Muscle layer of colon (tissue), 2 donors: ENCODE measurements at regions not wholly inside any gene's neighbourhood (a gene's known extent, or its start where the extent isn't known, plus 50 kb on each side); places are given as distances from the start of the nearest gene placed in this dataset.

Experiments used
- H3K27ac ChIP-seq: one replicate; pipeline ENCODE4 v1.7.0; 2013; ENCODE audit warnings: low read depth, mild to moderate bottlenecking, low read length, moderate library complexity
- H3K27me3 ChIP-seq, 2 donors: one replicate each; pipeline ENCODE4 v1.7.0; 2013; ENCODE audit warnings: low read length in 2 of 2, mild to moderate bottlenecking in 2 of 2; ENCODE audit not compliant: insufficient read depth in 2 of 2, control insufficient read depth in 1 of 2
- H3K36me3 ChIP-seq: one replicate; pipeline ENCODE4 v1.7.0; 2013; ENCODE audit warnings: mild to moderate bottlenecking, low read length; ENCODE audit not compliant: insufficient read depth
- H3K4me1 ChIP-seq: one replicate; pipeline ENCODE4 v1.7.0; 2013; ENCODE audit warnings: mild to moderate bottlenecking, low read length; ENCODE audit not compliant: insufficient read depth
- H3K4me3 ChIP-seq, 2 donors: one replicate each; pipeline ENCODE4 v1.7.0; 2013; ENCODE audit warnings: low read length in 2 of 2, low read depth in 1 of 2, mild to moderate bottlenecking in 1 of 2, moderate library complexity in 1 of 2
- H3K9ac ChIP-seq: one replicate; pipeline ENCODE4 v1.7.0; 2013; ENCODE audit warnings: low read length
- H3K9me3 ChIP-seq: one replicate; pipeline ENCODE4 v1.7.0; 2013; ENCODE audit warnings: mild to moderate bottlenecking, low read length
- donor health status: abdominal sarcoma.
- donor health status: Adenocarcinoma of cecum.

DNA sequence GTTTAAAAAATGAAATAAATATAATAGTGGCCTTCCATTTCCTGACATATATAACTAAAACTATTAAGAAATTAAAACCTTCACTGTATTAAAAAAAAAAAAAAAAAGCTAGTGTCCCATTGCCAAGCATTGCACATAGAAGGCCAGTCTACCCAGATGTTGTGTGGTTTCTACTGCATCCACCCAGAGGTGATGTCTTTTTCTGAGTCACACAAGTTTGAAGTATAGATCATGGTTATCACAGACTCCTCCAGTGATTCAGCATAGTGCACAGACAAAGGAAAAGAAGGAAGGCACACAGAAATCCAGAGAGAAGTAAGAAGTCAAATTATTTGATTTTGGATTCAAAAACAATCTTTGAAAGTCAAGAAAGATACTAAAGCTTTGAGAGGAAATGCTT lies 429.0 kb downstream of the ETV1 start:
- Histone ChIP-seq H3K4me1 (no peaks in the 10 kb centered on the region), H3K36me3 (no peaks in the 10 kb centered on the region), H3K27me3 (no peaks in the 10 kb centered on the region), H3K9me3 (no peaks in the 10 kb centered on the region), H3K27ac (no peak overlapping the region), H3K4me3 (no peak overlapping the region), H3K9ac (no peak overlapping the region)

DNA sequence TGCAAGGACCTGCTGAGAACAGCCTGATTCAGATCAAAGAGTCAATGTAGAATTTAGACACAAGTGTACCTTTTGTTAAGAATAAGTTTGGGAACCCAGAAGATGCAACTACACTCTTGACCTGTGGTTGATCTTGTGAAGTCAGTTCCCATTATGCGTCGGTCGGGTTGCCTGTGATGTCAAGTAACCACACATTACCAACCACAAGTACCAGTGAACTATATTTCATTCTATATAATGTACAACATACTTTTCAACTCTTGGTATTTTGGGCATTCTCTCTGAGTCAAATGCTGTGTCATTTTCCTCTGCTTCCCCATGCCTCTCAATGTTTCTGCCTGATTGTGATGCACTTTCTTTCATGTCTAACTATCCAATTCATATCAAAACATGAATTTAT lies 426.2 kb downstream of the ETV1 start:
- Histone ChIP-seq H3K27ac (no peak overlapping the region), H3K9me3 (no peaks in the 10 kb centered on the region), H3K27me3 (no peaks in the 10 kb centered on the region), H3K9ac (no peak overlapping the region), H3K36me3 (no peaks in the 10 kb centered on the region), H3K4me1 (no peaks in the 10 kb centered on the region), H3K4me3 (no peak overlapping the region)

DNA sequence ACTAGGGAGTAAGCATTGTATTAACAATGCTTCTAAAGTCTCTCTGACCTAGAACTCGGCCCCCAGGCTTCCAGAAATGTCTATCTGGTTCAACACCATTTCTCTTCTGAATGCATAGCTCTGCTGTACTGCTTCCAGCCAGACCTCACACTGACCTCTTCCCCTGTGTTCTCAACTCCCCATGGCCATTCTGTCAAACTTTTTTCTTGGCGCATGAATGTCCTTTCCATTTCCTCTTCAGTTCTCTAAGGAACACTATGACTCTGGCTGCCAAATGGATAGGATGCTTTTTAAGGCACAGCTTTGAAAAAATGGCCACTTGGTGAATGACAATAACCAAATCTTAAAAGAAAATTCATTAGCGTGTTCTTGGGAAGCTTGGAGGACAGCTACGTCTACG lies 425.8 kb downstream of the ETV1 start:
- H3K36me3 ChIP-seq: no peaks in the 10 kb centered on the region
- H3K27me3 ChIP-seq: no peaks in the 10 kb centered on the region
- H3K4me1 ChIP-seq: no peaks in the 10 kb centered on the region
- no peaks in the 10 kb centered on the region for H3K9me3 ChIP-seq
- no peak overlapping the region for H3K4me3 ChIP-seq
- no peak overlapping the region for H3K9ac ChIP-seq
- H3K27ac ChIP-seq: no peak overlapping the region

DNA sequence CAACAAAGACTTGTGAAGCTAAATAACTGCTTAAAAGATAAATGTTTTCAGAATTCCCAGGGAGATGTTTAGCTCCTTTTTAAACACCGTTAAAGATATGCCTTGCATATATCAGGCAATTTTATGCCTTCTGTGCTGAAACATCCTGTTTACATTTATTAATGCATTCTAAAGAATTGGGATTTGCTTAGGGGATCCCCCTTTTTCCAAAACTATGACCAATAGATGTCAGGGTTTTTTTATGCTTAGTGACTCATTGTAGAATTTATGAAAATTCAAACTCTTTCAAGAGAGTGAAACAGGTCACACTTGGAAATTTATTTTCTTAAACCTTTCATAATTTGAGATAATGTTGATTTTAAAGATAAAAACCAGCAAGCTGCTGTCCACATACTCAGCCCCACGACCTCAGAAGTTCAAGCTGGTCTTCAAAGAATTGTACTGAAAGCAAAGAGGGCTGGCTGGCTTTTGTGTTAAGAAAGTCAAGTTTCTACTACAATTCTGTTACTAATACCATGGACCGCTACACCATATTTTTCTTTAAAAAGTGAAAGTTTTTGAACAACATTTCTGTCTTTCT lies 411.8 kb downstream of the ETV1 start:
- H3K9ac ChIP-seq: no peak overlapping the region

DNA sequence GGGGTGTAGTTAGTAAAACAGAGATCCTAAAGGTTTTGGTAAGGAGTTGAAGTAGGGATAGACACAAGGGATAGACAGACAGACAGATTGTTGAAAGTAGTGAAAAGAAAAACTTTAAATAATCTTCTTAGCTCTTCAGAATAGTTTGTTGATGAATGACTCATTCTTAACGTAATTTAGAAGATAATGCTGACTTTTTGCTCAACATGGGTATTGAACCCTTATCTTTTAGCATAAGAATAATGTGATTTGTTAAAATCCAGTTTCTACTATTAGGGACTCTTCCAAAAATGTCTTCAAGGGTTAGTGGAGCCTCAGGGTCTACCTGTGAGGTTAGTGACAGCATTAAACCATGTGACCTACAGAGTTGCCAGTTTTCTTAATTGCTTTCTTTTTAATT lies 411.2 kb downstream of the ETV1 start:
- Histone ChIP-seq H3K4me1 (no peaks in the 10 kb centered on the region), H3K9me3 (no peaks in the 10 kb centered on the region), H3K27me3 (no peaks in the 10 kb centered on the region), H3K36me3 (no peaks in the 10 kb centered on the region), H3K4me3 (no peak overlapping the region), H3K27ac (no peak overlapping the region), H3K9ac (no peak overlapping the region)

More for the DNA sequence above, 411.8 kb downstream of the ETV1 start:
- Histone ChIP-seq H3K4me1 (no peaks in the 10 kb centered on the region), H3K4me3 (no peak overlapping the region), H3K36me3 (no peaks in the 10 kb centered on the region), H3K27me3 (no peaks in the 10 kb centered on the region), H3K27ac (no peak overlapping the region), H3K9me3 (no peaks in the 10 kb centered on the region)

DNA sequence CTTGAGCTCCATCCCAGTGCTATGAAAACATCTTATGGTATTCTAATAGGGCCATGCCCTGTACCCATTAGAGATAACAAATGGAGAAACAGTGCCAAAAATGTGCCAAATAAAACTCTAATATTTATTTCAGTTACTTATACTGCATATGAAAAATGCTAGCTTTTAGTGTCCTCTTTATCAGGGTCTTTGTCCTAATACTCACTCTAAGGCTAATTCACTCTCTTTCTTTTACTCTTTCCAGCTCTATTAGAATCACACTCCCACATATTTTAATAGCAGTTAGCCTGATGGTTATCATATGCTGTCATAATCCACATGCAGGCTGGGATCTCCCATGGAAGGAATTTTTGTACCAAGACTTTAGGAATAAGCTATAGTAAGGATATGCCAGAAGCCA lies 408.4 kb downstream of the ETV1 start:
- Histone ChIP-seq H3K4me3 (no peak overlapping the region), H3K27ac (no peak overlapping the region), H3K27me3 (no peaks in the 10 kb centered on the region), H3K9ac (no peak overlapping the region), H3K4me1 (no peaks in the 10 kb centered on the region), H3K9me3 (no peaks in the 10 kb centered on the region), H3K36me3 (no peaks in the 10 kb centered on the region)

DNA sequence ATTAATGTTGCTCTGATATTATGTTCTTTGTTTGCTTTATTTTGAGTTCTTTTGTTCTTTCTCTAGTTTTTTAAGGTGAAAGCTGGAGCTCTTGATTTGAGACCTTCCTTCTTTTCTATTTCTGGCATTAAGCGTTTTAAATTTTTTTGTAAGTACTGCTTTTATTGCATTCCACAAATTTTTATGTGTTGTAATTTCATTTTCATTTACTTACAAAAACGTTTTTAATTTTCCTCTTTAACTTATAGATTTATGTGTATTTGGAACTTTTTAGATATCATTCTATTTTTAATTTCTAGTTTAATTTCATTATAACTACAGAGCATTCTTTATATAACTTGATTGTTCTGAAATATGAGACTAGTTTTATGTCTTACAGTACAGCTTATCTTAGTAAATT lies 395.6 kb downstream of the ETV1 start:
- no peaks in the 10 kb centered on the region for H3K4me1 ChIP-seq
- H3K27ac ChIP-seq: no peak overlapping the region
- no peak overlapping the region for H3K9ac ChIP-seq
- H3K4me3 ChIP-seq: no peak overlapping the region
- H3K27me3 ChIP-seq: no peaks in the 10 kb centered on the region
- H3K9me3 ChIP-seq: no peaks in the 10 kb centered on the region
- no peaks in the 10 kb centered on the region for H3K36me3 ChIP-seq

DNA sequence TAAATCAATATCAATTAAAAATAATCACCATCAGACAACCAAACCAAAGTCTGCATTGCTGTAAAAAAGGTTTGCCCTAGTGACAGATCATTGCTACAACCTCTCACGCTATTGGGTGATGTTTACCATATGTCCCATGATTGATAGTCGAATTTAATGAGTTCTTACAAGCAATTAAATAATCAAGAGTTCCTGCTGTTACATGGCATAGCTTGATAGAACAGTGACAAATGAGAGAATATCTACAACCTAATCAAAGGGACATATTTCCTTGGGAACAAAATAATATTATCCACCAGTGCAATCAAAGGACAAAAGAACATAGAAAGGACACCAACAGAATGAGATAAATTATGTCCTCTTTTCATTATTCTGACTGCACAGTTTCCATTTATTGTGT lies 387.4 kb downstream of the ETV1 start:
- H3K27me3 ChIP-seq: no peaks in the 10 kb centered on the region
- H3K9me3 ChIP-seq: no peaks in the 10 kb centered on the region
- no peaks in the 10 kb centered on the region for H3K36me3 ChIP-seq
- no peak overlapping the region for H3K4me3 ChIP-seq
- H3K4me1 ChIP-seq: no peaks in the 10 kb centered on the region
- H3K27ac ChIP-seq: no peak overlapping the region
- H3K9ac ChIP-seq: no peak overlapping the region

DNA sequence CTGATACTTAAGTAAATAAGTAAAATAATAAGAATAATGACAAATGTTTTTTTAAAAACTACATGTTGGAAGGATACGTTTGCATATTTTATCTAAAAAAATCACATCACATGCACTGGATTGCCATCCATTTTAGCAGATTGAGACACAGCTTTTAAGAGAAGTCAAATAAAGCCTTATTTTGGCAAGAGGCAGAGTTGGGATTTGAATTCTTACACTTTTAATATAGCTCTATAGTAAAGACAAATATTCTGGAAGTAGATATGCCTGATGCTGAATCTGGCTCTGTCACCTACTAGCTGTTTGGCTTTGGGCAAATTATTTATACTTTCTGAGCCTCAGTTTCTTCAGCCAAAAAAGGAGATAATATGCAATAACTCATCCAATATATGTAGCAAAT lies 386.4 kb downstream of the ETV1 start:
- H3K9ac ChIP-seq: no peak overlapping the region
- no peak overlapping the region for H3K4me3 ChIP-seq
- no peaks in the 10 kb centered on the region for H3K9me3 ChIP-seq
- H3K27ac ChIP-seq: no peak overlapping the region
- H3K4me1 ChIP-seq: no peaks in the 10 kb centered on the region
- no peaks in the 10 kb centered on the region for H3K27me3 ChIP-seq
- H3K36me3 ChIP-seq: no peaks in the 10 kb centered on the region

DNA sequence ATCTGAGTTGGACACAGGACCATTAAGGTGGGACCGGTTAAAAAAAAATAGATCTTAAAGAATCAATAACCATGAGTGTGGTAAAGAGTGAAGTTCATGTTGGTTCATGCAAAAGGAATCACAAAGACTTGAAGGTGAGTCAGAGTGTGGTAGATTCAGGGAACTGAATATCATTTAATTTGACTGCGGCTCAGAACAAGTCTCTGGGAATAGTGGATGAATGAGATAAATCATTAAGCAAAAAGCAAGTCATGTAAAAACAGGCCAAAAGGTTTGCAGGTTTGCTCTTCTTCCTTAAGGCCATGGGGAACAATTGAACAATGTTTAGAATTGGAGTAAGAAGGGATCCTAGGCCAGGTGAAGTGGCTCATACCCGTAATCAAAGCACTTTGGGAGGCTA lies 385.8 kb downstream of the ETV1 start:
- H3K36me3 ChIP-seq: no peaks in the 10 kb centered on the region
- H3K27ac ChIP-seq: no peak overlapping the region
- no peaks in the 10 kb centered on the region for H3K4me1 ChIP-seq
- H3K27me3 ChIP-seq: no peaks in the 10 kb centered on the region
- no peaks in the 10 kb centered on the region for H3K9me3 ChIP-seq
- H3K9ac ChIP-seq: no peak overlapping the region
- H3K4me3 ChIP-seq: no peak overlapping the region

DNA sequence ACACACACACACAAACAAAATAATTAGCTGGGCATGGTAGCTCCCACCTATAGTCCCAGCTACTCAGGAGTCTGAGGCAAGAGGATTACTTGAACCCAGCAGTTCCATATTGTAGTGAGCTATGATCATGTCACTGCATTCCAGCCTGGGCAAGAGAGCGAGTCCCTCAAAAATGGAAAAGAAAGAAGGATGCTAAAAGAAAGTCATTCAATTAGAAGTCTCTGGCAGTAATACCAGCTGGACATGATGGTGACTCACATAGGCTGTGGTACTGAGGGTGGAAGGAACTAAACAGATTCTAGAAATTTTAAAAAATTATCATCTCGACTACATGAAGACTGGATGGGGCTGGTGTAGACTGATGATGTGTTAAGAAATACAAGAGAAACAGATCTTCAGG lies 385.3 kb downstream of the ETV1 start:
- no peak overlapping the region for H3K27ac ChIP-seq
- no peak overlapping the region for H3K9ac ChIP-seq
- no peak overlapping the region for H3K4me3 ChIP-seq

DNA sequence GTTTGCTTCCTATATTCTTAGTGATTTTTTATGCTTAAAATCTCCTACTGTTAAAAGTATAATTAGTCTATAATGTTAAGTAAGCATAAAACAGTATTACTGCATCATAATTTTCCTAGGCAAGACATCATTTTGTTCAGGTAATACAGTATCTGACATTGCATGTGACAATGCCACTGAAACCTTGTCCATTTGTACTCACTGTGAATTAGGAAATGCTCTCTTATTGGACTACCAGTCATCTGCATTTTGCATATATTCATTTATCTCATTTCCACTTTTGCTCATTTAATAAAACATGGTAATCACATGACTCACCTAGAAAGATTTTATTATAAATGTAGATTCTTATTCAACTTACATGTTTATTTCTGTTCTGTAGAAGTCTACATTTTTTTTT lies 379.1 kb downstream of the ETV1 start:
- H3K36me3 ChIP-seq: no peaks in the 10 kb centered on the region
- no peak overlapping the region for H3K9ac ChIP-seq
- H3K9me3 ChIP-seq: no peaks in the 10 kb centered on the region
- H3K4me1 ChIP-seq: no peaks in the 10 kb centered on the region
- H3K4me3 ChIP-seq: no peak overlapping the region
- H3K27ac ChIP-seq: no peak overlapping the region
- no peaks in the 10 kb centered on the region for H3K27me3 ChIP-seq

More for the DNA sequence above, 385.3 kb downstream of the ETV1 start:
- Histone ChIP-seq H3K4me1 (no peaks in the 10 kb centered on the region), H3K9me3 (no peaks in the 10 kb centered on the region), H3K27me3 (no peaks in the 10 kb centered on the region), H3K36me3 (no peaks in the 10 kb centered on the region)
